HG03571 (cell line): ENCODE measurements at regions not wholly inside any gene's neighbourhood (a gene's known extent, or its start where the extent isn't known, plus 50 kb on each side); places are given as distances from the start of the nearest gene placed in this dataset.
"Not testable (repeated sequence)": the region's sequence is repeated elsewhere in the genome, so short reads cannot be mapped to it uniquely, and the experiment has no call there.

Experiments used
- ATAC-seq: cut with Tn5 transposase; IDR thresholded peaks from one replicate; pipeline ENCODE4 v1.9.1; 2021; ENCODE audit not compliant: unreplicated experiment

DNA sequence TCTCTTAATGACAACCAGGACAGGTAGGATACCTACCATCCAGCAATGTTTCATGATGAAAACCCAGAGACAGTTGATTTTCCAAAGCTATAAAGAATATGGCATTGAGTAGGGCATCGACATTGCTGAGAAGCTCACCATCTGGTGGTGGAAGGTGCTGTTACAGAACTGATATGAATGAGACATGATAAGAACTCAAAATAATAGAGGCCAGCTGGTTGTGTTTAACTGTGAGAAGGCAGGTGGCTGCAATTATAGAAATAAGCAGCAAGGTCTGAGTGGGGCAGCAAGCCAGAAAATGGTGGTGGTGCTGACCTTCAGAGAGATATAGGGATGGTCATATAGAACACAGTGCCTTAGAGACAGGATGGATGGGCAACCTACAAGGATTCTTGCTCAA, 449.7 kb downstream of the BTG1 start:
- no peak for ATAC-seq

DNA sequence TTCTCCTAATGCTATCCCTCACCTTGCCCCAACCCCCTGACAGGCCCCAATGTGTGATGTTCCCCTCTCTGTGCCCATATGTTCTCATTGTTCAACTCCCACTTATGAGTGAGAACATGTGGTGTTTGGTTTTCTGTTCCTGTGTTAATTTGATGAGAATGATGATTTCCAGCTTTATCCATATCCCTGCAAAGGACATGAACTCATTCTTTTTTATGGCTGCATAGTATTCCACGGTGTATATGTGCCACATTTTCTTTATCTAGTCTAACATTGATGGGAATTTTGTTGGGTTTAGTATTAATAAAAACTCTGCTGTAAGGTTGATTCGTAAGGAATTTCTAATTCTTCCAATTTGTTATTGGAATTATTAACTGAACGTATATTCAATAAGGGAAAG, 450.2 kb downstream of the BTG1 start:
- ATAC-seq, result not testable (repeated sequence)

DNA sequence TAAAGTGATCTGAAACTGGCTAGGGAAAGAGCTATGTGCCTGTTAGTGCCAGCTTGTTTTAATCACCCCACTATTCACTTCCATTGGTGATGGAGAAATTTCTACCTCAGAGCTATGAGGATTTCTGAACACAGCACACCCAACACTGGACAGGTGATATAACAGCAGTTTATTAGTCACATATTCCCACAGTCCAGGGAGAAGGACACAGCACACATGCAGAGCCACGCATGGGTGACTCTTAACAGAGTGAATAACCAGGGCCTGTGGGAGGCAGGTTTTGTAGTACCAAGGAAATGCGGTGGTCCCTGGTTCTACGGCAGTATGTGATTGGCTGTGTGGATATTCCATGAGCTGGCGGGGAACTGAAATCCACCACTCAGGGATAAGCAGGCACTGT, 455.1 kb downstream of the BTG1 start:
- ATAC-seq, result no peak

DNA sequence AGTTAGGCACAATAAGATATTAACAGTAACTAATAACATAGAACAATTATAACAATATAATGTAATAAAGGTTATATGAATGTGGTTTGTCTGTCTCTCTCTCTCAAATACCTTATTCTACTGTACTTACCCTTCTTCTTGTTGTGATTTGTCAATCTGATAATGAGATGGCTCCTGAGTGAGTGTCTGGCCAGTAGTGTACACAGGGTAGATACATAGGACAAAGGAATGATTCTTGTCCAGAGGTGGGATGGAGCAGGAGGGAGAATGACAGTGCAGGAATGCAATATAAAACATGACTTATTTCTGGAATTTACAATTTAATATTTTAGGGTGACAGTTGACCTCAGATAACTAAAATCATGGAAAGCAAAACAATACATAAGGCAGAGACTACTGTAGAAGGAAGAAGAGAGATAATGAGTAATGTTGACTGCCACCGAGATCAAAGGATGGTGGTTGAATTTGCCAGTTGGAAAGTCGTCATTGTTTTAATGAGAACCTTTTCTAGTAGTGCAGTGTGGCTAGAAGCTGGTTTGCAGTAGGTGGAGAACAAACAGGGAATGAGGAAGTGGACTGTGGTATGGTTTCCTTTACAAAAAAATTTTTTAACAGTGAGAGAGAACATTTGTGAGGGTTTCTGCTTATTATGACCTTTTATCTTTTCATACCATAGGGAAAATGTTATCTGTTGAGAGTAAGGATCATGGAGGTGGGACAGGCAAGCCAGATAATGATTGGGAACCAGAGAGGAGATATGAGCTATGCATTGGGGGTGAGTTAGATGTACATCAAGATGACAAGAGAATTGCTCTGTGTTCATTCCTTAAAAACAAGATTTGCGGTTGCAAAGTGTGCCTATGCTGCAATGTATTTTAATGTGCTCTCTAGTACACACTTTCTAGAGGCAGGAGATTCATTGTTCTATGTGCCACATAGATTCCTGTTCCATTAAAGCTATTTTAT, 458.3 kb downstream of the BTG1 start:
- no peak for ATAC-seq

DNA sequence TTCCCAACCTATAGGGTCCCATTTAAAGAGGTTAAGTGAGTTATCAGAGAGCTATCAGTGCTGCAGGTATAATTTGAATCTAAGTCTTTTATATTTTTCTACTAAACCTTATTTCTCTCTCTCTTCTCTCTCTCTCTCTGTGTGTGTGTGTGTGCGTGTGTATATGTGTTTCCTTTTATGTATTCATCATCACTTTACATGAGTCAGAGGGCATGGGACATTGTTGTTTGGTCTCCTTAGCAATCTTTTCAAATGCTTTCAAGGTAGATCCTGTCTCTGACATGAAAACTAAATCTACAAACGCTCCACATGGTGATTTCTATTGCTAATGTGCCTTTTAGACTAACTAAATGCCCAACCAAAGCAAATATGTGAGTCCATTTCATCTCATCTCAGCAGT, 459.7 kb downstream of the BTG1 start:
- no peak for ATAC-seq

DNA sequence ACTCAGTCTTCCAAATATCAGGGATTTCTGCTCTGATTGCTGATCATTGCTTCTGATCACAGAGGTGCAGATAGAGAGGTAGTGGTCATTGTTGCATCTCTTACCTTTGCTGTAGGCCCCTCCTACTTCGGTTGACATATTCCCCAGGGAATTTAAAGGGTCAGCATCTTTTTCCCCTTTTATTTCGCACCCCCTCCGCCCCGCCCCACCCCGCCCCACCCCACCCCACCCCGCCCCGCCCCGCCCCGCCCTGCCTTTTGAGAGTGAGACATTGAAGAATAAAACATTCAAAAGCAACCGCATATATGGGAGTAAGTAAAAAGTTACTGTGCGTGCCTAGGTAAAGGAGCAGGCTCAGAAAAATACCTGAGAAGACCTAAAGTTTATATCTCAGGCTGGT, 463.9 kb downstream of the BTG1 start:
- ATAC-seq, result no peak

DNA sequence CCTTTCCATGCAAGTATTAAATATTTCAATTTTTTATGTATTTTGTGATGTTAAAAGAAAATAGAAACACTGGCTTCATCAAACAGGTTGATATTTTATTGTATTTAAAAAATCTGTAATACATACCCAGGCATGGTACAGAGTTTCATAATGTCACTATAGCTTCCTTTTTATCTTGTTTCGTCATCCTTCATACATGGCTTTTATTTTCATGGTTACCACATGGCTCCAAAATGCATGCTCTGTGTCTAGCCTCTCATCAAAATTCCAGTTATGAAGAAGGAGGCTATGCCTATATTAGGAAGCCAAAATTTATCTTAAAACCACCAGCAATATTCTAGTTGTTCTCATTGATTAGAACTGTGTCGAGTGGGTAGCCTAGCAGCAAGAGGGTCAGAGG, 464.8 kb downstream of the BTG1 start:
- ATAC-seq, result no peak

DNA sequence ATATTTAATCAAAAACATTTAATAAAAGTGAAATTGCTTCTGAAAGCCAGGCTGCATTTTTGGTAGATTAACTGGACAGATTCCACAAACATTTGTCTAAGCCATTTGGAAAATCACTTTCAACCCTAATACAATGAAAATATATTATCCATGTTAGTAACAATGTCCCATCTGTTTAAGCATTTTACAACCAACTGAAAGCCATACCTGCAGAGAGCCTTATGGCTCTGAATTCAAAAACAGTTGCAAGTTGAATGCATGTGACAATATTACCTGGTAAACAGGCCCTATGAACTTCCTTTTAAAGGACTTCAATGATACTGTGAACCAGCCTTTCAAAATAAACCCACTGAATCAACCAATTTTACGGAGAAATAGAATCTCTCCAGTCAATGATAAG, 468.1 kb downstream of the BTG1 start:
- no peak for ATAC-seq

DNA sequence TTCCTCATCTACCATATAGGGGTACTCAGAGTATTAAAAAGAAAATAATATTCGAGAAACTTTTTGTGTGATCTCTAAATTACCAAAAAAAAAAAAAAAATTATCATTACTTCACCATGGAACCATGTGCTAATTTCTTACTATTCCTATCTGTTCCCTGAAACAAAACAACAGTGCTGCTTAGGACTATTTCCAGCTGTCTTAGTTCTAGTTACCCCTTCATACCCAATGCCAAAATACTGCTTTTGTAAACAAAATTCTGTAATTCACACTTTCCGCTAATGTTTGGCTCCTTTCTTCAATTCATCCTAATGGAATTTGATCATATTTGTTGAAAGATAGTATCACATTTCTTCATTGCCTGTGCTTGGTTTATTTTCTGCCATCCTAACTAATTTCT, 470.2 kb downstream of the BTG1 start:
- ATAC-seq, result no peak

DNA sequence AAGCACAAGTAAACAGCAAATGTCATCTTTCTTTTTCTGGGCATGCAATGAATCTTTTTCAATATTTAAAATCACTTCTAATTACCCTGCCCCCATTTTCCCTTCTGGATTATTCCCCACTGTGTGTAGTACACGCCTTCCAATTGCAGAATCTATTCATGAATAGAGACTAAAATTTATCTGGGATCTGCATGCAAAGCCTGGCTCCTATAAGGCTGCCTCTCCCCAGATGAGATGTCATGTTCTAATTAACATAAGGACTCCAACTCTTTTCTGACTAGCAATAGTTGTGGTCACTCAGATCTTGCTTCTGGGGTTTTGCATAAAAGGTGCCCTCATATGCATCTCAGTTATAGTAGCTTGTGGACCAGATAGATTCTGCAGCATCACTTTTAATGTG, 473.5 kb downstream of the BTG1 start:
- no peak for ATAC-seq

DNA sequence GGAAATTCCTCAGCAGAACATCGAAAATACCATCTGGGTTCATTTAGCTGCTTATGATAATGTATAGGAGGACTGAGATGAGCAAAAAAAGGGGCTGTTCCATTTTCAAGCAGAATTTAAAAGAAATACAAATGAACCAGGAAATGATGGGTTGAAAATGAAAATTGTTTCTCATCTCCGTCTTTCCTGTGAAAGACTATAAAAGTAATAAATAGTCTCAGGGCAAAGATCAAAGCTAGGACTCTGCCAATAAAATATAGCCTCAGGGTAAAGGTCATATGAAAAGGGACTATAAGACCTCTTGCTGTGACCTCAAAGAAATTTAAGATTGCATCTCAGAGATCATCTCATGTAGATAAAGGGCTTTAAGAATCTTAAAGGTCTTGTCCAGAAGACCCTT, 478.0 kb downstream of the BTG1 start:
- no peak for ATAC-seq

DNA sequence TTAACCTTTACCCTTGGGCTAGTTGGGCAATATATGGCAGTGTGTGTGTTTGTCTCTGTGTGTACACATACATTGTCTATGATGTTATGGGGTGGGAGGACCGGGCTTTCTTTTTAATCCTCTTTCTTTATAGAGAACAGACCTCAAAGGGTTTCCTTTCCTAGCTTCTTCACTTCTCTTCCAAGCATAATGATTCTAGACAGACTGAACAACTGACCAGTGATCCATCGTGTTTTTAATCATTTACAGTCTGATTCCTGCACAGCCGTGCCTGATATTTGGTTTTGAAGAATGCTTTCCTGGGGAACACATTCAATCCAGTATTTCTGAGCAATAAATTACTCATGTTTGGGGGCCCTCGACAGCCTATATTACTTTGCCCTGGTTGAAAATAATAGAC, 481.1 kb upstream of the DCN start:
- no peak for ATAC-seq

DNA sequence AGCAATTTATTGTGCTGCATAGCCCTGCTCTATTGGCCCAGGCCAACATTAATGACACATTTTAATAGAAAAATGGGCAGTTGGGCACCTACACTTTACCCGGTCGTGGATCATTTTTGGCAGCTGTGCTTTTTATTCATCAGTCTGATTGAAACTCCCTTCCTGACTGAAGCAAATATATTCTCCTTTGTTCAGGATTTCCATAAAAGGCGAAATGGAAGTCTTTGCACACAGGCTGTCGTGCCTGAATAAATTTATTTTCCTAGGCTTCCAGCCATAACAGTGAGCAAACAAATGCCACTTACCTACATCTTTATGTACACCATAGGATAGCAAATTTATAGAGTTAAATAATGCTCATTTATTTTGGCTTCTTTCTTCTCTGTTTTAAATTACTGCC, 480.7 kb upstream of the DCN start:
- ATAC-seq, result no peak

DNA sequence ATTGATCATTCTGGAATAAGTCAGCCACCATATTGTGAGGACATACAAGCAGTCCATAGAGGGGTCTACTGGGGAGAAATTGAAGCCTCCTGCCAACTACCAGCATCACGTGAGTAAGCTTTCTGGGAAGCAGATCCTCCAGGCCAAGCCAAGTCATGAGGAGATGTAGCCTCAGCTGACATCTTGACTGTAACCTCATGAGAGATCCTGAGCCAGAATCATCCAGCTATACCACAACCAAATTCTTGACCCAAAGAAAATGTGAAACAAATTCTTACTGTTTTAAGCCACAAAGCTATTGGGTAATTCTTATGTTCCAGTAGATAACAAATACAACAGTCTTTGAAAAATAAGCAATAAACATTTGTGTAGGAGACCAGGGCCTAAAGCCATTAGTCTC, 479.4 kb upstream of the DCN start:
- ATAC-seq, result no peak

DNA sequence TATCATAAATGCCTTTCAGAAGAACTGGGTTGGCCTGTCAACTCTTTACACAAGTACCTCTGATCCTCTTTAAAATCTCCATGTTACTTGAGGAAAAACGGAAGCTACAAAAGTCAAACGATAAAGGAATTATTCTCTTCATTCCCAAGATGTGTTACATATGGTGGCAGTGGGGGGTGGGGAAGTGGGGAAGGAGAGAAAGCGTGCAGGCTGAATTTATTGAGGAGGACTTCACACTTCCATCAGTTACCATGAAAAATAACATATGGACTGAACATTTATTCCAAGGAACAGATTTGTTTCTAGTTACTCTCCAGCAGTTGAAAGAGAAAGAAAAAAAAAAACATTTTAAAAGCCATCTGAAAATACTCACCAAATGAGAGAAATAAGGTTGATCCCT, 474.4 kb upstream of the DCN start:
- no peak for ATAC-seq

DNA sequence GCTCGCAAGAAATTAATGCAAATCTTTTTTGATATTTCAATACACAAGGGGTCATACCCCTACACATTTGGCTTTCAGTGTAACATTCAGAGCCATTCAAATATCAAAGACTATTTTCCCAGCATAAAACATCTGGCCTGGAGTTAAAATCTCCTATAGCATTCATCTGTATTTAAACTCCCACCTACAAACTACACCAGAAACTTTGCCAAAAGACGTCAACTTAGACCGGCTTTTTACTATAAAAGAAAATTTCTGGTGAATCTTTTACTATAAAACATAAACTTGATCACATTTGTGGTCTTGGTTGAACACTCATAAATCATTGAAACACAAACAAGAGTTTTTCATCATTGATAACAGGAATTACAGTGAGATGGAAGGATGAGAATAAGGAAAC, 473.3 kb upstream of the DCN start:
- ATAC-seq, result no peak

DNA sequence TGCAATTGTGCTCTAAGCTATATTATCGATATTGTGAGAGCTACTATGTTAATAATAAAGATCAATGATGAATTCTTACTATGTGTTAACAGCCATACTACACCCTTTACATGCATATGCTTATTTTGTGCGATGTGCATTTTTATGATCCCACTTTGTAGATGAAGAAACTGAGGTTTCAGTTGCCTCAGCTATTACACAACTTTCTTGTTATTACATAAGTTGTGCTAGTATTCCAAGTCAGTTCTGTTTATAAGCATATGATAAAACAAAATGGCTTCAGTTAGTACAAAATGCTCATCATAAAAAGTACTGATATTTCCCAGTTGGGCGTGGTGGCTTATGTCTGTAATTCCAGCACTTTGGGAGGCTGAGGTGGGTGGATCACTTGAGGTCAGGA, 471.5 kb upstream of the DCN start:
- no peak for ATAC-seq

DNA sequence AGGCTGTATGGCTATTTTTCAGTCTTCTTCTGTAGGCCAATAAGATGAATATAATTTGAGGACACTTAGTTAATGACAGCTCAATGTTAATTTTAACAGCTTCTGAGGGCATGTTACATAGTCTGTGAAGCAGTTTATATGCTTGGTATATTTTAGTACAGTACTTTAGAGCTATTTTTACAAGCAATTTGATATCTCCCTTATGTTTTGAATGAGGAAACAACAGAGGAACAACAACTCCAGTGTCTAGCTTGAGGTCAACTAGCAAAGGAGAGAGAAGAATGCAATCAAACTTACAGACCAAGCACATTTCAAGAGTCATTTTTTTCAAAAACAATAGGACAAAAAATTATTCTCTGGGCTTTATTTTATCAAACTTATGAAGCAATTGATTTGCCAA, 469.1 kb upstream of the DCN start:
- ATAC-seq, result no peak

DNA sequence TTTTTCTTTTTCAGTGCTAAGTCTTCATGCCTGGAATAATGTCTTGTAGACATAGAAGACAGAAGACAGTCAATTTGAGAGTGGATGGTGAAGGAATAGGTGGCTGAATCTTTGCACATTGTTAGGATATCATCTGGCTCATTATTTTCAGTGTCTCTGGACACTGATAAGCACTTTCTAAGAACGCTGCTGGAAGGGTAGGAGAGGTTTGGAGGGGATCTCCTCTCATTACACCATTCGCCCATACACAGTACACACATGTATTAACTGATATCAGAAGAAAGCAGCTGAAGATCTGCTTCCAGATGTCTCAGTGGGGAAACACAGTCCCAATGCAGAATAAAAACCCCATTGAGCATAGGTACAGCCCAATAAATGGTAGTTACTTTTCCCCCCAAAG, 461.1 kb upstream of the DCN start:
- ATAC-seq, result no peak

DNA sequence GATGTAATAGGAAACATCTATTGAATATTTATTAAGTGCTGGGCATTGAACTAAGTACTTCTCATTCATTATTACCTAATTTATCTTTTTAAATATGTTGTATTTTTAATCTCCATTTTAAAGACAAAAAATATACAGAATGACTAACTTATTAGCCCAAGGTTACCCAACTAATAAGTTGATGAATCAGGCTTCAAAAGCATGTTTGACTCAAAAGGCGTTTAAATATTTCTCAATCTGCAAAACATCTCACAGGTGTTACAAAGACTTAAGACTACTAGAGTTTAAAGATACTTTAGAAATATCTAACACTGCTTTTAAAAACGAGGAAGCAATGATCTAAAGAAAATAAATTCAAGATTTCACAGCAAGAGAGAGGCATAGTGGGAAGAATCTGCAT, 457.4 kb upstream of the DCN start:
- ATAC-seq, result no peak

DNA sequence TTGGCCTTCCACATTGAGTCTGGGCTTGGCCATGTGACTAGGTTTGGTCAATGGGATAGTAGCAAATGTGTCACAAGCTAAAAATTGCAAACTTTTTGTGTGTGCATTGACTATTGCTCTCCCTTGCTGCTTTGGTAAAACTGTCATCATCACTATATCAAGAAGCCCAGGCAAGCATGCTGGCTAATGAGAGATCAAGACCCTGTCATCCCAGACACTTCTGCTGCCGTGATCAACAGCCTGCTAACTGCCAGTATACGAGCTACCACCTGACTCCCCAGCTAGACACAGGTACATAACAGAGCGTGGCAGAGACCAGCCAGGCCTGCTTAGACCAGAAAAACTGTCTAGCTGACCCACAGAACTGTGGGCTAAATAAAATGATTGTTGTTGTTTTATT, 456.7 kb upstream of the DCN start:
- no peak for ATAC-seq

DNA sequence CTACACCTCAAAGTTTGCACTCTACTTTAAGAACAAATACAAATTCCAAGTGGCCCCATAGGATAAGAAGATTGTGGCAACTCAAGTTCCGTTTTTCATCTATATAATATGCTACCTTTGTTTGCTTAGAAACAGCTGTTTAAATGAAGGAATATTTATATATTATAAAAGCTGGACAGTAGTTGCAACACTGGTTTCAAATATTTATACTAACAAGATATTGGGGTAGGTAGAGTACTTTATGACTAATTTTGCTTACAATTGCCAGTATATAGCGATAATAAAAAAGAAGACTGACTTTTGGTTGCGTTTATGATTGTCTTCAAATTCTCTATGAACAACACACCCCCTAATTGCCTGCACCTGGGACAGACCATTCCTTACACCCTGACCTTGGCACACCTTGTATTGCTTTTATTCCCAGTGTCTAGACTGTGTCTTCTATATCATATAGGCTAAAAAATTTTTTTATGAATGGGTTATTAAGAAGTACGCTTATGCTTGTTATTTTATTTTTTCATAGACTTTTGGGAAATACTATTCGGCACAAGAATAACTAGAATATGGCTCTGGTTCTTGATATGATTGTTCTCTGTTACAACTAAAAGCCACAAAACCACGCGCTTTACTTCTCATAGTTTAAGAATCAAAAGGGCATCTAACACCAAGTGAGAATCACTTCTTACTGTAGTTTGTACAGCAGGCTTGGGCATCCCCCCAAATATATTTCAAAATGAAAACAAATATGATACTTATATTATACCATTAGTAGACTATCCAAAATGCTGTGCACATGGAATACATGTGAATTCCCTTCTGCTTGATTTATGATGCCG, 455.4 kb upstream of the DCN start:
- no peak for ATAC-seq
